ENCODE measurements at regions not wholly inside any gene's neighbourhood (a gene's known extent, or its start where the extent isn't known, plus 50 kb on each side); places are given as distances from the start of the nearest gene placed in this dataset.

DNA sequence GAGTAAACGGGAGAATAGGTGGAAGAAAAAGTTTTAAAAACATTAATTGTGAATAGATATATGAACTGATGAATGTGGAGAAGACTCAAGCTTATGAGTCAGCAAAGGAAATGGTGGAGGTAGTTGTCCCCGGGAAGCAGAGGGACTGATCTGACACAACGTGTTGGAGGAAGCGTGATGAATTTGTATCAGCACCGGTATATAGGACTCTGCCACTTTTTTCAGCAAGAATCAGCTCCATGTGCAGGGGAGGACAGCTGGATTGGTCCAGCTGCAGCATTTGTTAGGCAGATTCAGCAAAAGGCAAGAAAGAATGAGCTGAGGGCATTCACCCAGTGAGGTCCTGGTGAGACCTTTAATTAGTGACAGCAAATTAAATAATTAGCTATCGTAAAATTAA lies 276.0 kb downstream of the TENT4A start:
- H2BK12ac ChIP-seq (ENCODE audit: low read length in 2 of 2) = no peak overlapping the region
- H3K36me3 ChIP-seq (ENCODE audit: control insufficient read depth in 1 of 2, insufficient read depth in 2 of 2, low read depth in 1 of 2, low read length in 2 of 2) = no peaks in the 10 kb centered on the region
- H3K9ac ChIP-seq (ENCODE audit: low read length) = no peak overlapping the region
- no peak overlapping the region for H3K14ac ChIP-seq (ENCODE audit: low read length in 2 of 2)
- no peak overlapping the region for H4K8ac ChIP-seq (ENCODE audit: low read length)
- no peak overlapping the region for H2BK120ac ChIP-seq (ENCODE audit: low read depth, low read length)
- no peaks in the 10 kb centered on the region for H3K4me1 ChIP-seq (ENCODE audit: control insufficient read depth, insufficient read depth, low read depth, low read length)
- no peaks in the 10 kb centered on the region for H3K9me3 ChIP-seq (ENCODE audit: control insufficient read depth, low read length)
- H3K27ac ChIP-seq (ENCODE audit: low read length, poor library complexity, severe bottlenecking) = no peak overlapping the region
- no peak overlapping the region for H2BK5ac ChIP-seq (ENCODE audit: low read depth, low read length, poor library complexity, severe bottlenecking)
- H2BK15ac ChIP-seq (ENCODE audit: low read depth, poor library complexity, severe bottlenecking) = no peak overlapping the region
- H3K27me3 ChIP-seq (ENCODE audit: control insufficient read depth in 1 of 2, insufficient read depth in 1 of 2, low read length in 2 of 2) = no peaks in the 10 kb centered on the region
- WGBS = 63% methylated on average over 6 of the region's 6 CpGs
- no peak overlapping the region for H2AFZ ChIP-seq (ENCODE audit: low read depth, low read length)
- H3K18ac ChIP-seq (ENCODE audit: low read depth in 1 of 2, low read length in 2 of 2) = no peak overlapping the region
- no peak overlapping the region for H4K91ac ChIP-seq (ENCODE audit: low read length)
- H2AK5ac ChIP-seq (ENCODE audit: low read length, severe bottlenecking) = no peak overlapping the region
- no peak overlapping the region for H3K4me3 ChIP-seq (ENCODE audit: insufficient read depth in 1 of 2, low read depth in 1 of 2, low read length in 2 of 2)
- H3K79me1 ChIP-seq (replicated peaks; ENCODE audit: low read length, poor library complexity, severe bottlenecking) = no peaks in the 10 kb centered on the region
- no peak overlapping the region for H3K23ac ChIP-seq (ENCODE audit: low read length in 2 of 2)
- H3K4me2 ChIP-seq (ENCODE audit: low read length, poor library complexity, severe bottlenecking) = no peak overlapping the region
- H3K4ac ChIP-seq (ENCODE audit: low read depth in 1 of 2, low read length in 2 of 2) = no peak overlapping the region
- DNase-seq = no peak

DNA sequence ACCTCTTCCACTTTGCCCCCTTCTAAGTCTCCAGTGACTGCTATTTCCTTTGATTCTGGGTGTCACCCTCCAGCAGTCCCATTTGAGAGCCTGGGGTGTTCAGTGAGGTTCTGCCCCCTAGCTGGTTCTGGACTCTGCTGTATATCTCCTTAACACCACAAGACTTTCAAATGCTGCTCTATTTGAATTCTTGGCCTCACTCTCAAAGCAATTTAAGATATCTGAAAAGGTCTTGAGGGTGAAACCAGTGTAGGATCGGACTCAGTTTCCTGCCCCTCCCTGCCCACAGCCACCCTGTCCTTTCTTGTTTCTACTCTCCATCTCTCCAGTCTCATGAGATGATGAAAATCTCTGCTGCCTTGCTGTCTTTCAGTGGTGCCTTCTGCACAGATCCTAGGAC lies 280.9 kb downstream of the TENT4A start:
- H4K91ac ChIP-seq (ENCODE audit: low read length) = no peak overlapping the region
- no peak for DNase-seq
- no peak overlapping the region for H2BK15ac ChIP-seq (ENCODE audit: low read depth, poor library complexity, severe bottlenecking)
- H3K18ac ChIP-seq (ENCODE audit: low read depth in 1 of 2, low read length in 2 of 2) = no peak overlapping the region
- H3K27me3 ChIP-seq (ENCODE audit: control insufficient read depth in 1 of 2, insufficient read depth in 1 of 2, low read length in 2 of 2) = no peaks in the 10 kb centered on the region
- no peaks in the 10 kb centered on the region for H3K36me3 ChIP-seq (ENCODE audit: control insufficient read depth in 1 of 2, insufficient read depth in 2 of 2, low read depth in 1 of 2, low read length in 2 of 2)
- no peak overlapping the region for H2AK5ac ChIP-seq (ENCODE audit: low read length, severe bottlenecking)
- no peak overlapping the region for H3K9ac ChIP-seq (ENCODE audit: low read length)
- H4K8ac ChIP-seq (ENCODE audit: low read length) = no peak overlapping the region
- H3K9me3 ChIP-seq (ENCODE audit: control insufficient read depth, low read length) = peaks cover 4% of the 10 kb centered on the region
- no peaks in the 10 kb centered on the region for H3K79me1 ChIP-seq (replicated peaks; ENCODE audit: low read length, poor library complexity, severe bottlenecking)
- H3K23ac ChIP-seq (ENCODE audit: low read length in 2 of 2) = no peak overlapping the region
- H3K14ac ChIP-seq (ENCODE audit: low read length in 2 of 2) = no peak overlapping the region
- no peak overlapping the region for H3K4ac ChIP-seq (ENCODE audit: low read depth in 1 of 2, low read length in 2 of 2)
- H2AFZ ChIP-seq (ENCODE audit: low read depth, low read length) = no peak overlapping the region
- H3K27ac ChIP-seq (ENCODE audit: low read length, poor library complexity, severe bottlenecking) = no peak overlapping the region
- H2BK120ac ChIP-seq (ENCODE audit: low read depth, low read length) = no peak overlapping the region
- no peak overlapping the region for H2BK5ac ChIP-seq (ENCODE audit: low read depth, low read length, poor library complexity, severe bottlenecking)
- H3K4me2 ChIP-seq (ENCODE audit: low read length, poor library complexity, severe bottlenecking) = no peak overlapping the region
- no peak overlapping the region for H3K4me3 ChIP-seq (ENCODE audit: insufficient read depth in 1 of 2, low read depth in 1 of 2, low read length in 2 of 2)
- no peaks in the 10 kb centered on the region for H3K4me1 ChIP-seq (ENCODE audit: control insufficient read depth, insufficient read depth, low read depth, low read length)
- H2BK12ac ChIP-seq (ENCODE audit: low read length in 2 of 2) = no peak overlapping the region
- 63% methylated on average over 1 of the region's 1 CpG for WGBS

DNA sequence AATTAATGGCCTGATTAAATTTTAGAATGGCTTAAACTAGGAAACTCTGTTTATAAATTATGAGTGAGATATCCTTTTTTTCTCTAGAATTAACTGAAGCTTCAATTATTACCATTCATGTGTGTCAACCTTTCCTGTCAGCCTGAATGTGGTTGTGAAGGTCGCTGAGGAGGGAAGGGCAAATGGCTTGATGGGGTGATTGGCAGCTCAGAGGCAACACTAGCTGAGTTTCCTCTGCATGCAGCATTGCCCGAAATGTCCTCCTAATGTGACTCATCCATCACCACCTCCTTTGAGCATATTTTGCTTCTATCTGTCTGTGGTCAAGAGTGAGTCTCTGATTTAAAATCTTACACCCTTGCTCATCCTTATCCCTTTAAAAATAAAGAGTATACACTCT lies 281.9 kb downstream of the TENT4A start:
- Histone ChIP-seq H2AFZ (ENCODE audit: low read depth, low read length) (no peak overlapping the region), H3K79me1 (replicated peaks; ENCODE audit: low read length, poor library complexity, severe bottlenecking) (no peaks in the 10 kb centered on the region), H3K23ac (ENCODE audit: low read length in 2 of 2) (no peak overlapping the region), H3K27me3 (ENCODE audit: control insufficient read depth in 1 of 2, insufficient read depth in 1 of 2, low read length in 2 of 2) (no peaks in the 10 kb centered on the region), H3K27ac (ENCODE audit: low read length, poor library complexity, severe bottlenecking) (no peak overlapping the region), H3K14ac (ENCODE audit: low read length in 2 of 2) (no peak overlapping the region), H2BK5ac (ENCODE audit: low read depth, low read length, poor library complexity, severe bottlenecking) (no peak overlapping the region), H3K4ac (ENCODE audit: low read depth in 1 of 2, low read length in 2 of 2) (no peak overlapping the region), H4K8ac (ENCODE audit: low read length) (no peak overlapping the region), H3K4me3 (ENCODE audit: insufficient read depth in 1 of 2, low read depth in 1 of 2, low read length in 2 of 2) (no peak overlapping the region), H4K91ac (ENCODE audit: low read length) (no peak overlapping the region), H3K4me2 (ENCODE audit: low read length, poor library complexity, severe bottlenecking) (no peak overlapping the region), H3K36me3 (ENCODE audit: control insufficient read depth in 1 of 2, insufficient read depth in 2 of 2, low read depth in 1 of 2, low read length in 2 of 2) (no peaks in the 10 kb centered on the region), H3K9me3 (ENCODE audit: control insufficient read depth, low read length) (peaks cover 4% of the 10 kb centered on the region), H2AK5ac (ENCODE audit: low read length, severe bottlenecking) (no peak overlapping the region), H2BK12ac (ENCODE audit: low read length in 2 of 2) (no peak overlapping the region), H3K4me1 (ENCODE audit: control insufficient read depth, insufficient read depth, low read depth, low read length) (no peaks in the 10 kb centered on the region), H2BK120ac (ENCODE audit: low read depth, low read length) (no peak overlapping the region), H3K18ac (ENCODE audit: low read depth in 1 of 2, low read length in 2 of 2) (no peak overlapping the region), H3K9ac (ENCODE audit: low read length) (no peak overlapping the region), H2BK15ac (ENCODE audit: low read depth, poor library complexity, severe bottlenecking) (no peak overlapping the region)
- DNase-seq = no peak
- WGBS = no CpG with 5 or more reads among the region's 2 CpGs

DNA sequence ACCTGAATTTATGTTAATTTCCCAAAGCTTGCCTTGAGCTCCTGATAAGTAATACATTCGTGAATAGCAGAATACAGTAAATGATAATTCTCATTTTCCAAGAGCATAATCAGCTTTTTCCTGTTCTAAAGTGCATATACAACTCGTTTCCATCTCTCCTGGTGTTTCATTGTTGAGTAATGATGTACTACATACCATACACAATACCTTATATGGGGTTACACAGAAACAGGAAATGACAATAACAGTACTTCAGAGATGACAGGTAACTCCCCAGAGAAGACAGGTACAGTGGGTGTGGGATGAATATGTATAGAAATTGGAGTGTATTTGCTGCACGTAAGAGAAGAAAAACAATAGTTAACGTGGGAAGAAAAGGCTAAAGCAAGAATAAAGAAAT lies 287.1 kb downstream of the TENT4A start:
- Histone ChIP-seq H2BK15ac (ENCODE audit: low read depth, poor library complexity, severe bottlenecking) (no peak overlapping the region), H3K14ac (ENCODE audit: low read length in 2 of 2) (no peak overlapping the region), H3K4me2 (ENCODE audit: low read length, poor library complexity, severe bottlenecking) (no peak overlapping the region), H2AFZ (ENCODE audit: low read depth, low read length) (no peak overlapping the region), H2BK5ac (ENCODE audit: low read depth, low read length, poor library complexity, severe bottlenecking) (no peak overlapping the region), H3K79me1 (replicated peaks; ENCODE audit: low read length, poor library complexity, severe bottlenecking) (no peaks in the 10 kb centered on the region), H3K4ac (ENCODE audit: low read depth in 1 of 2, low read length in 2 of 2) (no peak overlapping the region), H3K27me3 (ENCODE audit: control insufficient read depth in 1 of 2, insufficient read depth in 1 of 2, low read length in 2 of 2) (no peaks in the 10 kb centered on the region), H2BK12ac (ENCODE audit: low read length in 2 of 2) (no peak overlapping the region), H2BK120ac (ENCODE audit: low read depth, low read length) (no peak overlapping the region), H3K18ac (ENCODE audit: low read depth in 1 of 2, low read length in 2 of 2) (no peak overlapping the region), H2AK5ac (ENCODE audit: low read length, severe bottlenecking) (no peak overlapping the region), H3K9ac (ENCODE audit: low read length) (no peak overlapping the region), H3K4me1 (ENCODE audit: control insufficient read depth, insufficient read depth, low read depth, low read length) (no peaks in the 10 kb centered on the region), H3K4me3 (ENCODE audit: insufficient read depth in 1 of 2, low read depth in 1 of 2, low read length in 2 of 2) (no peak overlapping the region), H3K27ac (ENCODE audit: low read length, poor library complexity, severe bottlenecking) (no peak overlapping the region), H3K23ac (ENCODE audit: low read length in 2 of 2) (no peak overlapping the region), H3K9me3 (ENCODE audit: control insufficient read depth, low read length) (peaks cover 4% of the 10 kb centered on the region), H4K91ac (ENCODE audit: low read length) (no peak overlapping the region), H3K36me3 (ENCODE audit: control insufficient read depth in 1 of 2, insufficient read depth in 2 of 2, low read depth in 1 of 2, low read length in 2 of 2) (no peaks in the 10 kb centered on the region), H4K8ac (ENCODE audit: low read length) (no peak overlapping the region)
- DNase-seq = no peak
- 54% methylated on average over 2 of the region's 4 CpGs for WGBS
